DND-41 (cell line): ENCODE measurements at regions not wholly inside any gene's neighbourhood (a gene's known extent, or its start where the extent isn't known, plus 50 kb on each side); places are given as distances from the start of the nearest gene placed in this dataset.

Experiments used
- EZH2 ChIP-seq: IDR thresholded peaks from 3 replicates; pipeline ENCODE4 v1.6.1; 2012; ENCODE audit warnings: borderline replicate concordance, low read depth, mild to moderate bottlenecking, moderate library complexity, low read length, inconsistent platforms; ENCODE audit not compliant: severe bottlenecking
- TF ChIP-seq, protein P1 (sequence below): IDR thresholded peaks from 2 replicates; pipeline ENCODE4 v1.5.1; 2012; ENCODE audit warnings: borderline replicate concordance, low read length, moderate library complexity, mild to moderate bottlenecking; ENCODE audit not compliant: poor library complexity, severe bottlenecking; ENCODE audit errors: extremely low read depth

DNA sequence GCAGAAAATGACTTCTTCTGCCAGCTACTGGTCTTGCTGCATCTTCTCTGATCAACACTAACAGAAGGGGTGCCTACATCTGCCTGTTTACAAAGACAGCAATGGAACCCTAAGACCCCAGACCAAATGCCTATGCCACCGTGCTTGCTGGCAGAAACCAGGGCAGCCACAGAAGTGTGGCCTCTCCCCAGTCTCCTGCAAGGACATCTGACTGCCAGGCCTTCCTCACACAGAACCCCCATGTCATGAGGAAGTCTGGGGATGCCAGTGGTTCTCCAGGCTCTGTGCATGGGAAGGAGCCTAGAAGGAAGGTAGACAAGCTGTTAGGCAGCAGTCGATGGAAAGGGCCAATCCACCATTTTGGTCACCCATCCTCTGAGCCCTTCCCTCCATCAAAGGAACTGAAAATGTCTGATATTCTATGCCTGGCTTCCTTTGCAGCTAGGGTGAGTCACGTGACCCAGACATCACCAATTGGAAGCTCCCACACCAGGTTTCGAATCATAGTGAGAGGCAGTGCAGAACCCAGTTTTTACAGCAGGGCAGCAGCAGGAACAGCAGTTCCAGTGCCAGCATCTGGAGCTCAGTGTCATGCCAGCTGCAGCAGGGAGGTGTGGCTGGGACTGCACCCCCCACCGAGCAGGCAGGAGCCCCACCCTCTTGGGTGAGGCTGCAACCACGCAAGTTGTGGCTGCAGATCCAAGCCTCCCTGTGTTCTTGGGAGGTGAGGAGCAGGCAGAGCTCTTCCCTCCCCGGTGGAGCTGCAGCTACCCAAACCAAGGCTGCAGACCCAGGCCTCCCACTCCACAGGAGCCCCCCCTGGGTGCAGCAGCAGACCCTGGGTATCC lies 123.4 kb downstream of the OLFM1 start:
- TF ChIP-seq, protein P1, sequence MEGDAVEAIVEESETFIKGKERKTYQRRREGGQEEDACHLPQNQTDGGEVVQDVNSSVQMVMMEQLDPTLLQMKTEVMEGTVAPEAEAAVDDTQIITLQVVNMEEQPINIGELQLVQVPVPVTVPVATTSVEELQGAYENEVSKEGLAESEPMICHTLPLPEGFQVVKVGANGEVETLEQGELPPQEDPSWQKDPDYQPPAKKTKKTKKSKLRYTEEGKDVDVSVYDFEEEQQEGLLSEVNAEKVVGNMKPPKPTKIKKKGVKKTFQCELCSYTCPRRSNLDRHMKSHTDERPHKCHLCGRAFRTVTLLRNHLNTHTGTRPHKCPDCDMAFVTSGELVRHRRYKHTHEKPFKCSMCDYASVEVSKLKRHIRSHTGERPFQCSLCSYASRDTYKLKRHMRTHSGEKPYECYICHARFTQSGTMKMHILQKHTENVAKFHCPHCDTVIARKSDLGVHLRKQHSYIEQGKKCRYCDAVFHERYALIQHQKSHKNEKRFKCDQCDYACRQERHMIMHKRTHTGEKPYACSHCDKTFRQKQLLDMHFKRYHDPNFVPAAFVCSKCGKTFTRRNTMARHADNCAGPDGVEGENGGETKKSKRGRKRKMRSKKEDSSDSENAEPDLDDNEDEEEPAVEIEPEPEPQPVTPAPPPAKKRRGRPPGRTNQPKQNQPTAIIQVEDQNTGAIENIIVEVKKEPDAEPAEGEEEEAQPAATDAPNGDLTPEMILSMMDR, result no peak
- no peak for TF ChIP-seq EZH2
